ENCODE measurements at regions not wholly inside any gene's neighbourhood (a gene's known extent, or its start where the extent isn't known, plus 50 kb on each side); places are given as distances from the start of the nearest gene placed in this dataset.

DNA sequence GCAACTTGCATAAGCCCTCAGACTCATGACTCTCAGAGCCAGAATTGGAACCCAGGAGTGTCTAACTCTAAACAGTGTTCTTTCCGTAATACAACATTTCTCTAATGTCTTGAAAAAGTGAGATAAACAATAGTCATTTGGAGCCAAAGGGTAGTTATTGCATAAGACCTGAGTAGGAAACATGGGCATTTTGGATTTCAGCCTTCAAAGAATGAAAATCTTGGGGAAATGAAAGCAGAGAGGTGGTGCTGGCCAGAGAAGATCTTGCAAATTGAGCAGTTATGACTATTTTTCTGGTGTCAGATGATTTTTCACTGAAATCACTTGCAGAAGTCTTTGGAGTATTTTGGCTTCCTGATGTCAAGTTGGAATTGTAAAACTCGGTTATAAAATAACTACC is 379.4 kb downstream of the DIPK2A start:
- DNase-seq (ENCODE audit: low read depth in 2 of 2): peak in 1 of 2 donors; percentile 15

GRCh38 chr3:144351773-144352365 is 380.2 kb downstream of the DIPK2A start:
- no peaks in the 10 kb centered on the region for H3K27me3 ChIP-seq (ENCODE audit: control insufficient read depth, insufficient read depth, low read length)
- H3K9ac ChIP-seq (ENCODE audit: insufficient read depth, low read length): no peak overlapping the region
- no peaks in the 10 kb centered on the region for H3K4me1 ChIP-seq (ENCODE audit: control insufficient read depth, extremely low read depth, insufficient read depth, low read length)
- DNase-seq (ENCODE audit: low read depth in 2 of 2): peak in 1 of 2 donors; percentile 62
- H2AFZ ChIP-seq (ENCODE audit: low read length): no peak overlapping the region
- H3K4me2 ChIP-seq (ENCODE audit: extremely low read depth, insufficient read depth, low read length): no peak overlapping the region
- no peak for TF ChIP-seq EZH2 (IDR thresholded peaks at IDR 0.05; ENCODE audit: low read length, missing control alignments)
- TF ChIP-seq, protein P1, sequence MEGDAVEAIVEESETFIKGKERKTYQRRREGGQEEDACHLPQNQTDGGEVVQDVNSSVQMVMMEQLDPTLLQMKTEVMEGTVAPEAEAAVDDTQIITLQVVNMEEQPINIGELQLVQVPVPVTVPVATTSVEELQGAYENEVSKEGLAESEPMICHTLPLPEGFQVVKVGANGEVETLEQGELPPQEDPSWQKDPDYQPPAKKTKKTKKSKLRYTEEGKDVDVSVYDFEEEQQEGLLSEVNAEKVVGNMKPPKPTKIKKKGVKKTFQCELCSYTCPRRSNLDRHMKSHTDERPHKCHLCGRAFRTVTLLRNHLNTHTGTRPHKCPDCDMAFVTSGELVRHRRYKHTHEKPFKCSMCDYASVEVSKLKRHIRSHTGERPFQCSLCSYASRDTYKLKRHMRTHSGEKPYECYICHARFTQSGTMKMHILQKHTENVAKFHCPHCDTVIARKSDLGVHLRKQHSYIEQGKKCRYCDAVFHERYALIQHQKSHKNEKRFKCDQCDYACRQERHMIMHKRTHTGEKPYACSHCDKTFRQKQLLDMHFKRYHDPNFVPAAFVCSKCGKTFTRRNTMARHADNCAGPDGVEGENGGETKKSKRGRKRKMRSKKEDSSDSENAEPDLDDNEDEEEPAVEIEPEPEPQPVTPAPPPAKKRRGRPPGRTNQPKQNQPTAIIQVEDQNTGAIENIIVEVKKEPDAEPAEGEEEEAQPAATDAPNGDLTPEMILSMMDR (conservative IDR thresholded peaks at IDR 0.05 in 1 of 2, IDR thresholded peaks at IDR 0.05 in 1 of 2; ENCODE audit: low read depth in 1 of 2, low read length in 2 of 2): no peak
- no peaks in the 10 kb centered on the region for H4K20me1 ChIP-seq (ENCODE audit: control insufficient read depth, extremely low read depth, insufficient read depth, low read length)
- no peaks in the 10 kb centered on the region for H3K79me2 ChIP-seq (ENCODE audit: control insufficient read depth, insufficient read depth, low read length)
- H3K27ac ChIP-seq (ENCODE audit: insufficient read depth, low read length): no peak overlapping the region
- no peaks in the 10 kb centered on the region for H3K36me3 ChIP-seq (ENCODE audit: control insufficient read depth, insufficient read depth, low read length)
- H3K4me3 ChIP-seq (replicated peaks in 1 of 4; ENCODE audit: control extremely low read depth in 1 of 4, insufficient read depth in 1 of 4, low read depth in 3 of 4, low read length in 4 of 4): no peak overlapping the region
- no peaks in the 10 kb centered on the region for H3K9me3 ChIP-seq (ENCODE audit: control insufficient read depth, insufficient read depth, low read depth, low read length)

More for the DNA sequence above, 379.4 kb downstream of the DIPK2A start:
- Histone ChIP-seq H3K27ac (ENCODE audit: insufficient read depth, low read length) (no peak overlapping the region), H3K27me3 (ENCODE audit: control insufficient read depth, insufficient read depth, low read length) (no peaks in the 10 kb centered on the region), H3K79me2 (ENCODE audit: control insufficient read depth, insufficient read depth, low read length) (no peaks in the 10 kb centered on the region), H3K4me2 (ENCODE audit: extremely low read depth, insufficient read depth, low read length) (no peak overlapping the region), H4K20me1 (ENCODE audit: control insufficient read depth, extremely low read depth, insufficient read depth, low read length) (no peaks in the 10 kb centered on the region), H3K4me1 (ENCODE audit: control insufficient read depth, extremely low read depth, insufficient read depth, low read length) (no peaks in the 10 kb centered on the region), H3K36me3 (ENCODE audit: control insufficient read depth, insufficient read depth, low read length) (no peaks in the 10 kb centered on the region), H3K9ac (ENCODE audit: insufficient read depth, low read length) (no peak overlapping the region), H2AFZ (ENCODE audit: low read length) (no peak overlapping the region), H3K9me3 (ENCODE audit: control insufficient read depth, insufficient read depth, low read depth, low read length) (no peaks in the 10 kb centered on the region), H3K4me3 (replicated peaks in 1 of 4; ENCODE audit: control extremely low read depth in 1 of 4, insufficient read depth in 1 of 4, low read depth in 3 of 4, low read length in 4 of 4) (no peak overlapping the region)
- no peak for TF ChIP-seq EZH2 (IDR thresholded peaks at IDR 0.05; ENCODE audit: low read length, missing control alignments)
- TF ChIP-seq, protein P1 (conservative IDR thresholded peaks at IDR 0.05 in 1 of 2, IDR thresholded peaks at IDR 0.05 in 1 of 2; ENCODE audit: low read depth in 1 of 2, low read length in 2 of 2): no peak

DNA sequence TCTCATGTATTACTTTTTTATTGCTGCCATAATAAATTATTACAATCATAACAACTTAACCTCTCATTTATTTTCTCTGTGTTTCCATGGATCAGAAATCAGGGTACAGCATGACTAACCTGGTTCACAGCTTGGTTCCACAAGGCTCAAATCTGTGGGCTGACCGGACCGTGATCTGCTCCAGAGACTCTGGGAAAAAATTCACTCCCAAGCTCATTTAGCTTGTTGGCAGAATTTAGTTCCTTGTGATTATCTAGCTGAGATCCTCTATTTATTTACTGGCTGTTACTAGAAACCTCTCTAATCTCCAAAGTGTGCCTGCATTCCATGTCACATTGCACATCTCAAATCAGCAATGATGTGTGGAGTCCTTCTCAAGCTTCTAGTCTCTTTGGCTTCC is 386.6 kb downstream of the DIPK2A start:
- Histone ChIP-seq H4K20me1 (ENCODE audit: control insufficient read depth, extremely low read depth, insufficient read depth, low read length) (no peaks in the 10 kb centered on the region), H3K27ac (ENCODE audit: insufficient read depth, low read length) (no peak overlapping the region), H3K4me2 (ENCODE audit: extremely low read depth, insufficient read depth, low read length) (no peak overlapping the region), H3K79me2 (ENCODE audit: control insufficient read depth, insufficient read depth, low read length) (no peaks in the 10 kb centered on the region), H3K27me3 (ENCODE audit: control insufficient read depth, insufficient read depth, low read length) (no peaks in the 10 kb centered on the region), H3K4me3 (replicated peaks in 1 of 4; ENCODE audit: control extremely low read depth in 1 of 4, insufficient read depth in 1 of 4, low read depth in 3 of 4, low read length in 4 of 4) (no peak overlapping the region), H3K36me3 (ENCODE audit: control insufficient read depth, insufficient read depth, low read length) (no peaks in the 10 kb centered on the region), H2AFZ (ENCODE audit: low read length) (no peak overlapping the region), H3K9me3 (ENCODE audit: control insufficient read depth, insufficient read depth, low read depth, low read length) (no peaks in the 10 kb centered on the region), H3K4me1 (ENCODE audit: control insufficient read depth, extremely low read depth, insufficient read depth, low read length) (no peaks in the 10 kb centered on the region), H3K9ac (ENCODE audit: insufficient read depth, low read length) (no peak overlapping the region)
- TF ChIP-seq, protein P1 (conservative IDR thresholded peaks at IDR 0.05 in 1 of 2, IDR thresholded peaks at IDR 0.05 in 1 of 2; ENCODE audit: low read depth in 1 of 2, low read length in 2 of 2): no peak
- TF ChIP-seq EZH2 (IDR thresholded peaks at IDR 0.05; ENCODE audit: low read length, missing control alignments): no peak
- no peak for DNase-seq (ENCODE audit: low read depth in 2 of 2)
